ENCODE measurements at regions not wholly inside any gene's neighbourhood (a gene's known extent, or its start where the extent isn't known, plus 50 kb on each side); places are given as distances from the start of the nearest gene placed in this dataset.

GRCh38 chr21:28745131-28746016, 247.3 kb downstream of the LTN1 start:
- no peak for TF ChIP-seq EZH2 (IDR thresholded peaks at IDR 0.05; ENCODE audit: low read depth, unreplicated experiment)
- TF ChIP-seq CTCF (conservative IDR thresholded peaks at IDR 0.05; ENCODE audit: low read depth in 2 of 2) = peak; percentile 93 to 94
- no peak for TF ChIP-seq POLR2AphosphoS5 (IDR thresholded peaks at IDR 0.05; ENCODE audit: low read depth)
- no peak for TF ChIP-seq STAT1 (IDR thresholded peaks at IDR 0.05; ENCODE audit: unreplicated experiment)
- no peak for TF ChIP-seq EZH2phosphoT487 (IDR thresholded peaks at IDR 0.05; ENCODE audit: unreplicated experiment)
- no peak for TF ChIP-seq ETS1 (IDR thresholded peaks at IDR 0.05)

All from GM23338 (cell line).